A549 (cell line): ENCODE measurements at regions not wholly inside any gene's neighbourhood (a gene's known extent, or its start where the extent isn't known, plus 50 kb on each side); places are given as distances from the start of the nearest gene placed in this dataset.

Experiments
- ATAC-seq, 2 experiments: fragments of 200-7000 bp in 1 of 2; fragments of >200 bp in 1 of 2; cut with Nextera tagmentation in 1 of 2; cut with Tn5 transposase in 1 of 2; 3 replicates each; pipeline versions ENCODE4 v1.8.0 to v1.9.1; 2018 to 2020; ENCODE audit warnings: mild to moderate bottlenecking in 1 of 2, moderate library complexity in 1 of 2
- CTCF ChIA-PET: fragments of 300-600 bp; sonication (Branson Sonifier 250); formaldehyde crosslinking; extraction: SDS; loops from one replicate; lab custom pipeline; 2021; ENCODE audit warnings: antibody characterized with exemption, inconsistent platforms; lab: Yijun Ruan, JAX
- POLR2A ChIA-PET: fragments of 350-600 bp; formaldehyde crosslinking; extraction: SDS; loops from one replicate; lab custom pipeline; 2021; ENCODE audit warnings: antibody characterized with exemption, inconsistent platforms; lab: Yijun Ruan, JAX
- DNase-seq, 2 experiments: peaks; one replicate each; pipeline versions ENCODE4 v3.0.0 to v3.0.0-alpha.2; 2011 to 2016; ENCODE audit warnings: low read depth in 1 of 2, low spot score in 1 of 2
- FAIRE-seq: peaks from 2 replicates; lab custom pipeline; 2011; peaks lifted over from hg19 to GRCh38; lab: Jason Lieb, UNC
- H3K27ac ChIP-seq, 2 experiments: fragments of >200 bp; sonication (Bioruptor Twin); formaldehyde crosslinking; 3 replicates each; pipeline ENCODE4 v1.5.1; 2016 to 2017
- H3K4me1 ChIP-seq: fragments of >200 bp; sonication (Bioruptor Twin); formaldehyde crosslinking; 3 replicates; pipeline ENCODE4 v1.6.1; 2016
- H3K4me2 ChIP-seq: fragments of >200 bp; sonication (Bioruptor Twin); formaldehyde crosslinking; 3 replicates; pipeline ENCODE4 v1.6.1; 2016
- H3K4me3 ChIP-seq: fragments of >200 bp; sonication (Bioruptor Twin); formaldehyde crosslinking; 3 replicates; pipeline ENCODE4 v1.5.1; 2016
- H3K9me3 ChIP-seq: fragments of >200 bp; sonication (Bioruptor Twin); formaldehyde crosslinking; 3 replicates; pipeline ENCODE4 v1.6.1; 2016
- ATOH8 ChIP-seq: fragments of 250-450 bp; sonication (Bioruptor Pico); IDR thresholded peaks from 2 replicates; pipeline ENCODE4 v1.5.0; 2020; ENCODE audit warnings: low read depth, mild to moderate bottlenecking, moderate library complexity
- CBX2 ChIP-seq: fragments of 200-600 bp; sonication (generic); IDR thresholded peaks from 2 replicates; pipeline ENCODE4 v1.6.1; 2016; ENCODE audit warnings: low read depth, mild to moderate bottlenecking, borderline replicate concordance
- CHD2 ChIP-seq: fragments of 150-350 bp; IDR thresholded peaks from 2 replicates; pipeline ENCODE4 v1.6.1; 2014; ENCODE audit warnings: low read length; ENCODE audit not compliant: partially characterized antibody
- CTCF ChIP-seq: fragments of >200 bp; sonication (Bioruptor Twin); formaldehyde crosslinking; IDR thresholded peaks from 3 replicates; pipeline ENCODE4 v1.5.1; 2016
- EHMT2 ChIP-seq: fragments of 200-600 bp; sonication (generic); IDR thresholded peaks from 2 replicates; pipeline ENCODE4 v1.6.1; 2016; ENCODE audit warnings: antibody characterized with exemption, low read depth, mild to moderate bottlenecking, moderate library complexity
- ELK1 ChIP-seq: fragments of 150-350 bp; IDR thresholded peaks from 2 replicates; pipeline ENCODE4 v1.6.1; 2014; ENCODE audit warnings: low read depth, mild to moderate bottlenecking, low read length
- EP300 ChIP-seq, 2 experiments: fragments of >200 bp; sonication (Bioruptor Twin); formaldehyde crosslinking; IDR thresholded peaks; 2 replicates in 1 of 2; 3 replicates in 1 of 2; pipeline ENCODE4 v1.6.1; 2016 to 2017
- GATA3 ChIP-seq: IDR thresholded peaks from 2 replicates; pipeline ENCODE4 v1.6.1; 2012; ENCODE audit warnings: borderline replicate concordance
- HDAC2 ChIP-seq: fragments of 200-600 bp; sonication (generic); IDR thresholded peaks from 2 replicates; pipeline ENCODE4 v1.6.1; 2016
- HMGXB4 ChIP-seq: fragments of 250-450 bp; sonication (Bioruptor Pico); IDR thresholded peaks from 2 replicates; pipeline ENCODE4 v1.5.0; 2021; ENCODE audit warnings: mild to moderate bottlenecking, moderate library complexity, borderline replicate concordance
- HOXB5 ChIP-seq: fragments of 250-450 bp; sonication (Bioruptor Pico); IDR thresholded peaks from 2 replicates; pipeline ENCODE4 v1.5.0; 2020; ENCODE audit warnings: mild to moderate bottlenecking, moderate library complexity
- JUN ChIP-seq, 2 experiments: fragments of >200 bp; sonication (Bioruptor Twin); formaldehyde crosslinking; IDR thresholded peaks; 2 replicates in 1 of 2; 3 replicates in 1 of 2; pipeline ENCODE4 v1.6.1; 2016 to 2017
- JUNB ChIP-seq: fragments of >200 bp; sonication (Bioruptor Twin); formaldehyde crosslinking; IDR thresholded peaks from 2 replicates; pipeline ENCODE4 v1.6.1; 2016
- KDM1A ChIP-seq: fragments of 200-600 bp; sonication (generic); IDR thresholded peaks from 2 replicates; pipeline ENCODE4 v1.6.1; 2016; ENCODE audit warnings: low read depth, mild to moderate bottlenecking
- MAZ ChIP-seq: fragments of 150-350 bp; IDR thresholded peaks from 2 replicates; pipeline ENCODE4 v1.6.1; 2014; ENCODE audit warnings: antibody characterized with exemption, low read depth, low read length, borderline replicate concordance
- MYC ChIP-seq: IDR thresholded peaks from 2 replicates; pipeline ENCODE4 v1.6.1; 2012; ENCODE audit warnings: mild to moderate bottlenecking, inconsistent platforms, low read length, improper control_type of control experiment, borderline replicate concordance
- POLR2AphosphoS2 ChIP-seq: conservative IDR thresholded peaks from 2 replicates; pipeline ENCODE4 v1.6.1; 2012; ENCODE audit warnings: low read length, improper control_type of control experiment, inconsistent platforms
- RAD21 ChIP-seq, 2 experiments: fragments of >200 bp in 1 of 2; sonication (Bioruptor Twin) in 1 of 2; formaldehyde crosslinking in 1 of 2; IDR thresholded peaks in 1 of 2; conservative IDR thresholded peaks in 1 of 2; 2 replicates in 1 of 2; 3 replicates in 1 of 2; pipeline ENCODE4 v1.6.1; 2012 to 2018; ENCODE audit warnings: inconsistent platforms in 1 of 2
- RARB ChIP-seq: fragments of 250-450 bp; sonication (Bioruptor Pico); IDR thresholded peaks from 2 replicates; pipeline ENCODE4 v1.8.0; 2021; ENCODE audit warnings: mild to moderate bottlenecking, moderate library complexity
- RCOR1 ChIP-seq: fragments of 150-350 bp; IDR thresholded peaks from 2 replicates; pipeline ENCODE4 v1.6.1; 2014; ENCODE audit warnings: antibody characterized with exemption, low read length, low read depth
- RNF2 ChIP-seq: fragments of 200-600 bp; sonication (generic); IDR thresholded peaks from 2 replicates; pipeline ENCODE4 v1.6.1; 2016; ENCODE audit warnings: low read depth, mild to moderate bottlenecking, antibody characterized with exemption, moderate library complexity, borderline replicate concordance
- SMC3 ChIP-seq: fragments of >200 bp; sonication (Bioruptor Twin); formaldehyde crosslinking; IDR thresholded peaks from 3 replicates; pipeline ENCODE4 v1.6.1; 2018; ENCODE audit warnings: inconsistent platforms
- SREBF2 ChIP-seq: fragments of 450-650 bp; IDR thresholded peaks from 2 replicates; pipeline ENCODE4 v1.6.1; 2014; ENCODE audit warnings: mild to moderate bottlenecking, moderate library complexity
- TFCP2L1 ChIP-seq: fragments of 250-450 bp; sonication (Bioruptor Pico); IDR thresholded peaks from 2 replicates; pipeline ENCODE4 v1.5.0; 2021; ENCODE audit warnings: mild to moderate bottlenecking
- TP53 ChIP-seq: fragments of 250-450 bp; sonication (Bioruptor Pico); IDR thresholded peaks from 2 replicates; pipeline ENCODE4 v1.5.0; 2021; ENCODE audit warnings: mild to moderate bottlenecking, moderate library complexity
- USF2 ChIP-seq: fragments of 450-650 bp; IDR thresholded peaks from 2 replicates; pipeline ENCODE4 v1.6.1; 2014; ENCODE audit warnings: antibody characterized with exemption
- WGBS: methylation state at CpG from one replicate; pipeline ENCODE4 v1.1.6; 2017; ENCODE audit errors: missing lambda C conversion rate; 5-methylcytosine and 5-hydroxymethylcytosine counted together

GRCh38 chr6:14704383-14705271 lies 541.2 kb upstream of the JARID2 start:
- POLR2A ChIA-PET: no interaction called here
- Histone ChIP-seq H3K9me3 (no peaks in the 10 kb centered on the region; the same call in 2 of the 3 replicates), H3K4me3 (no peak overlapping the region), H3K27ac (no peak overlapping the region), H3K4me2 (no peak overlapping the region), H3K4me1 (0 out of 3 replicates have a peak, but pooled peaks cover 4% of the 10 kb centered on the region)
- WGBS: 83% methylated on average over 9 of the region's 10 CpGs
- CTCF ChIA-PET: no interaction called here
- ATAC-seq (no peak), FAIRE-seq (no peak), DNase-seq (no peak)
- no peak for TF ChIP-seq SMC3
- no peak for TF ChIP-seq RNF2
- no peak for TF ChIP-seq MYC
- no peak for TF ChIP-seq ELK1
- no peak for TF ChIP-seq CHD2
- no peak for TF ChIP-seq KDM1A
- no peak for TF ChIP-seq EP300 (IDR thresholded peaks at IDR 0.05)

- 97% methylated on average over 4 of the region's 4 CpGs for WGBS
- ATAC-seq (no peak), DNase-seq (no peak)
Observed at GRCh38 chr6:14705841-14706377, 540.0 kb upstream of the JARID2 start.

GRCh38 chr6:14706378-14706929 lies 539.4 kb upstream of the JARID2 start:
- Histone ChIP-seq H3K4me1 (peaks cover 11% of the 10 kb centered on the region; the same call in 2 of the 3 replicates), H3K4me3 (no peak overlapping the region), H3K9me3 (peaks cover 4% of the 10 kb centered on the region; the same call in 1 of the 3 replicates), H3K4me2 (no peak overlapping the region), H3K27ac (peak overlapping the region in 1 of 2 experiments; percentile 58; a peak in 2 of 6 replicates)
- no peak for ATAC-seq
- peak in 1 of 2 experiments; percentile 29 for DNase-seq
- TF ChIP-seq JUNB (no peak), TP53 (no peak), GATA3 (no peak), CTCF (no peak), EHMT2 (no peak), KDM1A (no peak), HOXB5 (no peak), TFCP2L1 (no peak), HMGXB4 (CRISPR knock-in tag) (no peak), JUN (IDR thresholded peaks at IDR 0.05) (no peak), USF2 (no peak), RCOR1 (no peak), MYC (no peak), HDAC2 (no peak), ATOH8 (CRISPR knock-in tag) (no peak), CBX2 (no peak), RAD21 (conservative IDR thresholded peaks at IDR 0.05 in 1 of 2, IDR thresholded peaks at IDR 0.05 in 1 of 2) (no peak)
- ChIA-PET CTCF (no interaction called here), POLR2A (no interaction called here)
- no peak for FAIRE-seq
- 68% methylated on average over 12 of the region's 12 CpGs for WGBS

More at GRCh38 chr6:14705841-14706377, 540.0 kb upstream of the JARID2 start:
- no peak overlapping the region for H3K4me3 ChIP-seq
- no peak for FAIRE-seq
- H3K27ac ChIP-seq: no peak overlapping the region; a peak in 1 of 6 replicates
- H3K9me3 ChIP-seq: peaks cover 4% of the 10 kb centered on the region; the same call in 1 of the 3 replicates
- H3K4me2 ChIP-seq: no peak overlapping the region
- CTCF ChIA-PET: no interaction called here
- H3K4me1 ChIP-seq: peaks cover 6% of the 10 kb centered on the region; the same call in 1 of the 3 replicates
- POLR2A ChIA-PET: no interaction called here
- TF ChIP-seq POLR2AphosphoS2: no peak
- no peak for TF ChIP-seq SREBF2
- TF ChIP-seq RARB: no peak
- TF ChIP-seq MAZ: no peak
- TF ChIP-seq EP300 (IDR thresholded peaks at IDR 0.05): no peak
- TF ChIP-seq CHD2: no peak
- no peak for TF ChIP-seq EHMT2
